Glutamatergic neuron (in vitro differentiated cells): ENCODE measurements at regions not wholly inside any gene's neighbourhood (a gene's known extent, or its start where the extent isn't known, plus 50 kb on each side); places are given as distances from the start of the nearest gene placed in this dataset.

Experiments
- DNase-seq: peaks from one replicate; pipeline ENCODE4 v3.0.0; 2022
- H3K27ac Mint-ChIP-seq: one replicate; pipeline ENCODE4 v1.8.0; 2020; ENCODE audit warnings: mild to moderate bottlenecking, mixed read lengths, inconsistent platforms; ENCODE audit not compliant: unreplicated experiment
- H3K27me3 Mint-ChIP-seq: one replicate; pipeline ENCODE4 v1.8.0; 2020; ENCODE audit warnings: mild to moderate bottlenecking, moderate library complexity, mixed read lengths, inconsistent platforms; ENCODE audit not compliant: unreplicated experiment
- H3K36me3 Mint-ChIP-seq: one replicate; pipeline ENCODE4 v1.8.0; 2020; ENCODE audit warnings: mild to moderate bottlenecking, mixed read lengths, inconsistent platforms; ENCODE audit not compliant: unreplicated experiment
- H3K4me1 Mint-ChIP-seq: one replicate; pipeline ENCODE4 v1.8.0; 2020; ENCODE audit warnings: mild to moderate bottlenecking, low read depth, mixed read lengths, inconsistent platforms; ENCODE audit not compliant: unreplicated experiment
- H3K4me3 Mint-ChIP-seq: one replicate; pipeline ENCODE4 v1.8.0; 2020; ENCODE audit warnings: mild to moderate bottlenecking, mixed read lengths, inconsistent platforms; ENCODE audit not compliant: unreplicated experiment
- H3K9me3 Mint-ChIP-seq: one replicate; pipeline ENCODE4 v1.8.0; 2020; ENCODE audit warnings: mild to moderate bottlenecking, moderate library complexity, mixed read lengths, inconsistent platforms; ENCODE audit not compliant: unreplicated experiment
- TF ChIP-seq, protein P1 (sequence below): fragments of 200-600 bp; sonication (generic); IDR thresholded peaks from one replicate; pipeline ENCODE4 v1.5.0; 2021; ENCODE audit not compliant: partially characterized antibody, unreplicated experiment

DNA sequence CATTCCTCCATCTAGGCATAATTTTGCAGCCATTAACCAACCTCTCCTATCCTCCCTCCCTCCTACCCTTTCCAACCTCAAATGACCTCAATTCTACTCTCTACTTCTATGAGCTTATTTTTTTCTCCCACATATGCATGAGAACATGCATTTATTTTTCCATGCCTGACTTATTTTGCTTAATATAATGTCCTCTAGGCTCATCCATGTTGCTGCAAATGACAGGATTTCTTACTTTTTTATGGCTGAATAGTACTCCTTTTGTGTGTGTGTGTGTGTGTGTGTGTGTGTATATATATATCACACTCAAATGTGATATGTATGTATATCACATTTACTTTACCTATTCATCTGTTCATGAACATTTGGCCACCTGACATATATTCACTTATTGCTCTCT is 339.4 kb downstream of the SIPA1L2 start:
- H3K36me3 Mint-ChIP-seq: no peaks in the 10 kb centered on the region
- no peak overlapping the region for H3K27ac Mint-ChIP-seq
- no peaks in the 10 kb centered on the region for H3K4me1 Mint-ChIP-seq
- DNase-seq: no peak
- H3K27me3 Mint-ChIP-seq: no peaks in the 10 kb centered on the region
- peaks cover 3% of the 10 kb centered on the region for H3K9me3 Mint-ChIP-seq
- TF ChIP-seq, protein P1, sequence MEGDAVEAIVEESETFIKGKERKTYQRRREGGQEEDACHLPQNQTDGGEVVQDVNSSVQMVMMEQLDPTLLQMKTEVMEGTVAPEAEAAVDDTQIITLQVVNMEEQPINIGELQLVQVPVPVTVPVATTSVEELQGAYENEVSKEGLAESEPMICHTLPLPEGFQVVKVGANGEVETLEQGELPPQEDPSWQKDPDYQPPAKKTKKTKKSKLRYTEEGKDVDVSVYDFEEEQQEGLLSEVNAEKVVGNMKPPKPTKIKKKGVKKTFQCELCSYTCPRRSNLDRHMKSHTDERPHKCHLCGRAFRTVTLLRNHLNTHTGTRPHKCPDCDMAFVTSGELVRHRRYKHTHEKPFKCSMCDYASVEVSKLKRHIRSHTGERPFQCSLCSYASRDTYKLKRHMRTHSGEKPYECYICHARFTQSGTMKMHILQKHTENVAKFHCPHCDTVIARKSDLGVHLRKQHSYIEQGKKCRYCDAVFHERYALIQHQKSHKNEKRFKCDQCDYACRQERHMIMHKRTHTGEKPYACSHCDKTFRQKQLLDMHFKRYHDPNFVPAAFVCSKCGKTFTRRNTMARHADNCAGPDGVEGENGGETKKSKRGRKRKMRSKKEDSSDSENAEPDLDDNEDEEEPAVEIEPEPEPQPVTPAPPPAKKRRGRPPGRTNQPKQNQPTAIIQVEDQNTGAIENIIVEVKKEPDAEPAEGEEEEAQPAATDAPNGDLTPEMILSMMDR: no peak
- H3K4me3 Mint-ChIP-seq: no peak overlapping the region

GRCh38 chr1:232287676-232288569 is 342.0 kb downstream of the SIPA1L2 start:
- Mint-ChIP-seq H3K27ac (no peak overlapping the region), H3K4me3 (no peak overlapping the region), H3K36me3 (no peaks in the 10 kb centered on the region), H3K4me1 (peaks cover 4% of the 10 kb centered on the region), H3K27me3 (no peaks in the 10 kb centered on the region), H3K9me3 (peaks cover 3% of the 10 kb centered on the region)
- DNase-seq: no peak
- TF ChIP-seq, protein P1: no peak

- DNase-seq: no peak
- TF ChIP-seq, protein P1: no peak
- no peaks in the 10 kb centered on the region for H3K27me3 Mint-ChIP-seq
These were observed 344.8 kb downstream of the SIPA1L2 start for GRCh38 chr1:232285138-232285537.

DNA sequence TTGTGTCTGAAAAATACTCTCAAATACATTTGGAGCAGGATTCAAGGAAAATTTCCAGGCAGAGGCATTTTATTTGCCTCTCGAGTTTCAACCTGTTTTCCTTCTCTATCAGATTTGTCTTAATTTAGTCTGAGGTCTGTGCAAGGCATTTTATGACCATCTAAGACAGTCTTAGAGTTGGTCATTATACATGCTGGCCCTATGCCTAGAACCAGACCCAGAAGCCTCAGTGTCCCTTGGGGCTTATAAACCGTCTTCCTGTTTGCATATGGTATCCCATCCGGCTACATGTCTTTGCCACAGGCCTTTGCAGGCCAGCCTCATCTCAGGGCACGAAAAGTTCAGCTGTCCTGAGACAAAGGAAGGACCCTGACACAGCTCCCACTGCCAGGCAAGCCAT is 346.1 kb downstream of the SIPA1L2 start:
- no peak overlapping the region for H3K4me3 Mint-ChIP-seq
- no peak overlapping the region for H3K27ac Mint-ChIP-seq

More at GRCh38 chr1:232285138-232285537, 344.8 kb downstream of the SIPA1L2 start:
- H3K4me1 Mint-ChIP-seq: peaks cover 9% of the 10 kb centered on the region
- H3K9me3 Mint-ChIP-seq: peaks cover 3% of the 10 kb centered on the region
- H3K4me3 Mint-ChIP-seq: no peak overlapping the region
- H3K27ac Mint-ChIP-seq: no peak overlapping the region
- H3K36me3 Mint-ChIP-seq: no peaks in the 10 kb centered on the region

More for the DNA sequence above, 346.1 kb downstream of the SIPA1L2 start:
- Mint-ChIP-seq H3K4me1 (peaks cover 9% of the 10 kb centered on the region), H3K9me3 (peaks cover 3% of the 10 kb centered on the region), H3K27me3 (no peaks in the 10 kb centered on the region), H3K36me3 (no peaks in the 10 kb centered on the region)
- DNase-seq: no peak
- TF ChIP-seq, protein P1: no peak
